HG03432 (cell line): ENCODE measurements at regions not wholly inside any gene's neighbourhood (a gene's known extent, or its start where the extent isn't known, plus 50 kb on each side); places are given as distances from the start of the nearest gene placed in this dataset.

Experiments used
- ATAC-seq: cut with Tn5 transposase; IDR thresholded peaks from one replicate; pipeline ENCODE4 v1.9.1; 2021; ENCODE audit warnings: mild to moderate bottlenecking, moderate library complexity; ENCODE audit not compliant: unreplicated experiment

GRCh38 chr12:87930033-87930432, 99.2 kb downstream of the C12orf50 start:
- no peak for ATAC-seq

GRCh38 chr12:87929346-87929745, 99.9 kb downstream of the C12orf50 start:
- no peak for ATAC-seq

GRCh38 chr12:87928031-87928430, 101.2 kb downstream of the C12orf50 start:
- ATAC-seq, result no peak

GRCh38 chr12:87925021-87925420, 104.2 kb downstream of the C12orf50 start:
- no peak for ATAC-seq

- ATAC-seq, result no peak
Observed at GRCh38 chr12:87924149-87924548, 105.1 kb downstream of the C12orf50 start.

GRCh38 chr12:87923361-87923760, 105.8 kb downstream of the C12orf50 start:
- no peak for ATAC-seq

- ATAC-seq, result no peak
Observed at GRCh38 chr12:87922736-87923135, 106.5 kb downstream of the C12orf50 start.

- ATAC-seq, result no peak
Observed at GRCh38 chr12:87921621-87922020, 107.6 kb downstream of the C12orf50 start.

GRCh38 chr12:87920139-87920538, 109.1 kb downstream of the C12orf50 start:
- ATAC-seq, result no peak

- no peak for ATAC-seq
Observed at GRCh38 chr12:87901457-87901856, 127.7 kb downstream of the C12orf50 start.

GRCh38 chr12:87897662-87898061, 131.5 kb downstream of the C12orf50 start:
- ATAC-seq, result no peak

- ATAC-seq, result no peak
Observed at GRCh38 chr12:87883806-87884205, 145.4 kb downstream of the C12orf50 start.

GRCh38 chr12:87879141-87879540, 150.1 kb downstream of the C12orf50 start:
- ATAC-seq, result no peak

- ATAC-seq, result no peak
Observed at GRCh38 chr12:87870493-87871460, 158.4 kb downstream of the C12orf50 start.

GRCh38 chr12:87870061-87870460, 159.1 kb downstream of the C12orf50 start:
- peak; percentile 56 for ATAC-seq

- ATAC-seq, result peak; percentile 50
Observed at GRCh38 chr12:87866578-87867292, 162.5 kb downstream of the C12orf50 start.

GRCh38 chr12:87861791-87862190, 167.4 kb downstream of the C12orf50 start:
- ATAC-seq, result no peak

GRCh38 chr12:87853448-87854003, 175.7 kb downstream of the C12orf50 start:
- ATAC-seq, result no peak

GRCh38 chr12:87849074-87849473, 180.1 kb downstream of the C12orf50 start:
- ATAC-seq, result no peak

- peak; percentile 75 for ATAC-seq
Observed at GRCh38 chr12:87848248-87848868, 180.8 kb downstream of the C12orf50 start.

GRCh38 chr12:87847147-87847546, 182.1 kb downstream of the C12orf50 start:
- ATAC-seq, result no peak
